IMR-90 (cell line): ENCODE measurements at regions not wholly inside any gene's neighbourhood (a gene's known extent, or its start where the extent isn't known, plus 50 kb on each side); places are given as distances from the start of the nearest gene placed in this dataset.
A peak's percentile ranks its signal among the peaks of the same experiment; 100 is the strongest.

ENCODE experiments used
- ATAC-seq: fragments of 200-7000 bp; cut with Tn5 transposase; 2 replicates; pipeline ENCODE4 v1.9.1; 2020; ENCODE audit warnings: low read depth, mild to moderate bottlenecking, moderate library complexity
- BruUV-seq: library from RNA; stranded (reverse); fragments of 400-500 nt; replicated peaks from 2 replicates; lab custom pipeline; 2021; lab: Mats Ljungman, UMichigan
- CTCF ChIA-PET: fragments of 300-600 bp; formaldehyde crosslinking; extraction: SDS; loops from one replicate; lab custom pipeline; 2021; ENCODE audit warnings: antibody characterized with exemption; lab: Yijun Ruan, JAX
- POLR2A ChIA-PET: fragments of 300-600 bp; sonication (Branson Sonifier 250); formaldehyde crosslinking; loops from one replicate; lab custom pipeline; 2022; ENCODE audit warnings: antibody characterized with exemption; ENCODE audit not compliant: unreplicated experiment; lab: Charles Lee
- DNase-seq: peaks from one replicate; pipeline ENCODE4 v3.0.0; 2013
- H2AFZ ChIP-seq: replicated peaks from 2 replicates; pipeline ENCODE3; 2013; ENCODE audit warnings: low read length, mild to moderate bottlenecking; ENCODE audit not compliant: poor library complexity
- H2AK5ac ChIP-seq: 2 replicates; pipeline ENCODE4 v1.6.1; 2013; ENCODE audit warnings: low read depth, low read length, inconsistent platforms
- H2AK9ac ChIP-seq: replicated peaks from 2 replicates; pipeline ENCODE3; 2013; ENCODE audit warnings: mild to moderate bottlenecking, low read depth, low read length, moderate library complexity; ENCODE audit not compliant: poor library complexity
- H2BK120ac ChIP-seq: 2 replicates; pipeline ENCODE4 v1.6.1; 2013; ENCODE audit warnings: low read depth, low read length, inconsistent platforms
- H2BK15ac ChIP-seq: 3 replicates; pipeline ENCODE4 v1.6.1; 2013; ENCODE audit warnings: low read depth, low read length, inconsistent platforms
- H2BK20ac ChIP-seq: 2 replicates; pipeline ENCODE4 v1.6.1; 2013; ENCODE audit warnings: low read depth, mild to moderate bottlenecking, inconsistent platforms, low read length, moderate library complexity
- H2BK5ac ChIP-seq: 2 replicates; pipeline ENCODE4 v1.6.1; 2013; ENCODE audit warnings: mild to moderate bottlenecking, low read depth, low read length, inconsistent platforms; ENCODE audit not compliant: poor library complexity, severe bottlenecking
- H3K14ac ChIP-seq: replicated peaks from 2 replicates; pipeline ENCODE4 v1.6.1; 2013; ENCODE audit warnings: low read depth, low read length, inconsistent platforms
- H3K18ac ChIP-seq: 2 replicates; pipeline ENCODE4 v1.6.1; 2013; ENCODE audit warnings: low read depth, low read length, control low read depth
- H3K23ac ChIP-seq: 2 replicates; pipeline ENCODE4 v1.6.1; 2013; ENCODE audit warnings: low read depth, low read length, inconsistent platforms
- H3K27ac ChIP-seq: 2 replicates; pipeline ENCODE4 v1.5.1; 2013; ENCODE audit warnings: mild to moderate bottlenecking, control low read depth, low read length; ENCODE audit not compliant: insufficient read depth
- H3K27me3 ChIP-seq: 2 replicates; pipeline ENCODE4 v1.6.1; 2013; ENCODE audit warnings: low read length; ENCODE audit not compliant: control insufficient read depth, insufficient read depth
- H3K36me3 ChIP-seq: 2 replicates; pipeline ENCODE4 v1.6.1; 2013; ENCODE audit warnings: low read length, mixed read lengths; ENCODE audit not compliant: control insufficient read depth, insufficient read depth
- H3K4ac ChIP-seq: 2 replicates; pipeline ENCODE4 v1.6.1; 2013; ENCODE audit warnings: low read depth, low read length, inconsistent platforms
- H3K4me1 ChIP-seq: 2 replicates; pipeline ENCODE4 v1.6.1; 2013; ENCODE audit warnings: low read length, mixed read lengths; ENCODE audit not compliant: control insufficient read depth, insufficient read depth
- H3K4me2 ChIP-seq: 2 replicates; pipeline ENCODE4 v1.6.1; 2013; ENCODE audit warnings: low read depth, mild to moderate bottlenecking, control low read depth, low read length, moderate library complexity
- H3K4me3 ChIP-seq: 2 replicates; pipeline ENCODE4 v1.5.1; 2013; ENCODE audit warnings: low read depth, mild to moderate bottlenecking, control low read depth, low read length, moderate library complexity; ENCODE audit not compliant: insufficient read depth
- H3K56ac ChIP-seq: 2 replicates; pipeline ENCODE4 v1.6.1; 2013; ENCODE audit warnings: low read length, inconsistent platforms; ENCODE audit not compliant: insufficient read depth; ENCODE audit errors: extremely low read depth
- H3K79me1 ChIP-seq, 2 experiments: 2 replicates each; pipeline ENCODE4 v1.6.1; 2013; ENCODE audit warnings: low read length in 2 of 2, inconsistent platforms in 1 of 2, low read depth in 1 of 2
- H3K9ac ChIP-seq: 2 replicates; pipeline ENCODE4 v1.6.1; 2013; ENCODE audit warnings: low read depth, low read length, control low read depth
- H3K9me1 ChIP-seq: 2 replicates; pipeline ENCODE4 v1.6.1; 2013; ENCODE audit warnings: low read length, inconsistent platforms; ENCODE audit not compliant: insufficient read depth
- H3K9me3 ChIP-seq: 2 replicates; pipeline ENCODE4 v1.6.1; 2013; ENCODE audit warnings: low read length; ENCODE audit not compliant: control insufficient read depth, insufficient read depth
- H4K20me1 ChIP-seq: 2 replicates; pipeline ENCODE4 v1.6.1; 2013; ENCODE audit warnings: low read length, inconsistent platforms; ENCODE audit not compliant: insufficient read depth
- H4K5ac ChIP-seq: 2 replicates; pipeline ENCODE4 v1.6.1; 2013; ENCODE audit warnings: mild to moderate bottlenecking, low read depth, low read length, control low read depth
- H4K8ac ChIP-seq, 2 experiments: 2 replicates each; pipeline ENCODE4 v1.6.1; 2013; ENCODE audit warnings: low read depth in 2 of 2, low read length in 2 of 2, control low read depth in 1 of 2, inconsistent platforms in 1 of 2
- H4K91ac ChIP-seq: 2 replicates; pipeline ENCODE4 v1.6.1; 2013; ENCODE audit warnings: low read depth, low read length, inconsistent platforms; ENCODE audit not compliant: insufficient read depth
- BHLHE40 ChIP-seq: fragments of 150-350 bp; IDR thresholded peaks from 2 replicates; pipeline ENCODE4 v1.6.1; 2016; ENCODE audit warnings: mild to moderate bottlenecking, low read depth, low read length
- CEBPB ChIP-seq: IDR thresholded peaks from 2 replicates; pipeline ENCODE4 v1.6.1; 2012; ENCODE audit warnings: low read depth, low read length, improper control_type of control experiment
- NFE2L2 ChIP-seq: fragments of 150-350 bp; IDR thresholded peaks from 2 replicates; pipeline ENCODE4 v1.6.1; 2016; ENCODE audit warnings: low read depth, mild to moderate bottlenecking, low read length
- RFX5 ChIP-seq: IDR thresholded peaks from 2 replicates; pipeline ENCODE4 v1.8.0; 2012; ENCODE audit warnings: low read depth, mild to moderate bottlenecking, low read length, moderate library complexity
- WGBS, 2 experiments: methylation state at CpG; one replicate each; pipeline versions ENCODE4 v1.1.5 to v1.1.7; 2013; ENCODE audit warnings: missing lambda C conversion rate in 2 of 2; ENCODE audit not compliant: insufficient read length in 1 of 2; ENCODE audit errors: extremely low coverage in 2 of 2; 5-methylcytosine and 5-hydroxymethylcytosine counted together
- dilution Hi-C: fragments of 300-500 bp; cut with HindIII; formaldehyde crosslinking; loops from one replicate; pipeline ENCODE4 v1.14.3; 2018; ENCODE audit warnings: low sequenced_read_pairs; ENCODE audit not compliant: unreplicated experiment
- in situ Hi-C: fragments of 300-500 bp; cut with MboI; formaldehyde crosslinking; loops from 3 replicates; pipeline ENCODE4 v1.14.3; 2019; ENCODE audit warnings: low sequenced_read_pairs, inconsistent platforms, mixed read lengths
- intact Hi-C: fragments of 100-400 bp; cut with micrococcal nuclease; formaldehyde crosslinking; loops from 2 replicates; pipeline ENCODE4 v1.10.0; 2022
- TF ChIP-seq, protein P1 (sequence below): conservative IDR thresholded peaks from 2 replicates; pipeline ENCODE4 v1.5.1; 2012; ENCODE audit warnings: mild to moderate bottlenecking, low read depth, low read length, improper control_type of control experiment

DNA sequence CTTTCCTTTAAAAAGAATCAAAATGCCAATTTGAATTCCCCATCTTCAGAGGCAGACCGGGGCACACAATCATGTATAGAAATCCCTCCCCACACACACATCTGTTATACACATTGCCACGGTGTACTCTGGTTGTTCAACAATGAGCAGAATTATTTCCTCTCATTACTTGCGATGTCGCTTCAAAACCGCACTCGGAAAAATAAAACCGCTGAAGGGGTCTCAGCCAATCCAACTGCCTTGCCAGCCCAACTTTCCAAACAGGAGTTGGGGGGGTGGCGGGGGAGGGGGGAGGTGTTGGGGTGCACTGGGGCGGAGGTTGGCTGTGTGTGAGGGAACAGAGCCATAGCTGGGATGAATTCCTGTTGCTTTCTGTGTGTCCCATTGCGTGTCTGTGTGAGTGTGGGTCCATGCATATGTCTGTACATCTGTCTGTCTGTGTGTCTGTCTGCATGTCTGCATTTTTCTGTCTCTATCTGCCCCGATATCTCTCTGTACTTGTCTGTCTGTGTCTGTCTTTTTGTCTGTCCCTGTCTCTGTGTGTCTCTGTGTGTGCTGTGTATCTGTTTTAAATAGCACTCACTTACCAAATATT is 163.6 kb upstream of the TBX3 start:
- Histone ChIP-seq H3K4me2 (no peak overlapping the region), H2BK120ac (peak overlapping the region; percentile 69), H4K5ac (peak overlapping the region; percentile 15; the same call in 1 of the 2 replicates), H2BK20ac (peak overlapping the region; percentile 54), H3K9ac (peak overlapping the region; percentile 27; the same call in 1 of the 2 replicates), H3K4ac (peak overlapping the region; percentile 79), H2AK9ac (no peak overlapping the region), H4K91ac (peak overlapping the region; percentile 59; the same call in 1 of the 2 replicates), H3K36me3 (no peaks in the 10 kb centered on the region), H2BK5ac (no peak overlapping the region), H3K18ac (peak overlapping the region; percentile 57), H4K20me1 (no peaks in the 10 kb centered on the region), H3K79me1 (no peaks in the 10 kb centered on the region), H3K27me3 (no peaks in the 10 kb centered on the region), H2AK5ac (peak overlapping the region; percentile 72), H3K14ac (peak overlapping the region; percentile 45; the same call in 1 of the 2 replicates), H3K9me3 (no peaks in the 10 kb centered on the region), H3K4me1 (peaks cover 9% of the 10 kb centered on the region), H3K23ac (peak overlapping the region; percentile 93; the same call in 1 of the 2 replicates), H3K27ac (no peak overlapping the region), H3K9me1 (peaks cover 8% of the 10 kb centered on the region), H3K56ac (no peak overlapping the region), H4K8ac (peak overlapping the region in 1 of 2 experiments; percentile 32; a peak in 1 of 4 replicates), H2AFZ (no peak overlapping the region), H3K4me3 (no peak overlapping the region), H2BK15ac (peak overlapping the region; percentile 76; the same call in 1 of the 3 replicates)
- DNase-seq (no peak), ATAC-seq (0 out of 2 replicates have a peak, but pooled peaks have one; percentile 6)
- TF ChIP-seq CEBPB (no peak), NFE2L2 (no peak), RFX5 (no peak), BHLHE40 (no peak)
- TF ChIP-seq, protein P1, sequence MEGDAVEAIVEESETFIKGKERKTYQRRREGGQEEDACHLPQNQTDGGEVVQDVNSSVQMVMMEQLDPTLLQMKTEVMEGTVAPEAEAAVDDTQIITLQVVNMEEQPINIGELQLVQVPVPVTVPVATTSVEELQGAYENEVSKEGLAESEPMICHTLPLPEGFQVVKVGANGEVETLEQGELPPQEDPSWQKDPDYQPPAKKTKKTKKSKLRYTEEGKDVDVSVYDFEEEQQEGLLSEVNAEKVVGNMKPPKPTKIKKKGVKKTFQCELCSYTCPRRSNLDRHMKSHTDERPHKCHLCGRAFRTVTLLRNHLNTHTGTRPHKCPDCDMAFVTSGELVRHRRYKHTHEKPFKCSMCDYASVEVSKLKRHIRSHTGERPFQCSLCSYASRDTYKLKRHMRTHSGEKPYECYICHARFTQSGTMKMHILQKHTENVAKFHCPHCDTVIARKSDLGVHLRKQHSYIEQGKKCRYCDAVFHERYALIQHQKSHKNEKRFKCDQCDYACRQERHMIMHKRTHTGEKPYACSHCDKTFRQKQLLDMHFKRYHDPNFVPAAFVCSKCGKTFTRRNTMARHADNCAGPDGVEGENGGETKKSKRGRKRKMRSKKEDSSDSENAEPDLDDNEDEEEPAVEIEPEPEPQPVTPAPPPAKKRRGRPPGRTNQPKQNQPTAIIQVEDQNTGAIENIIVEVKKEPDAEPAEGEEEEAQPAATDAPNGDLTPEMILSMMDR = no peak
- ChIA-PET POLR2A (no interaction called here), CTCF (interaction anchor here (0.8 to 1.0 kb wide), 2 partner anchors 9 to 13 kb away, joined by 3 to 4 read pairs; no protein-coding TSS in a partner anchor)
- intact Hi-C loops (loop anchor here (2.0 kb wide), 1 partner anchor 163 kb away; the partner anchor contains the start of gene TBX3), in situ Hi-C loops (no loop called here), dilution Hi-C loops (no loop called here)
- WGBS, 2 experiments = 32% methylated on average over 2 of the region's 11 CpGs; no CpG with 5 or more reads in 1 of the 2 experiments
- BruUV-seq = no TSS peak
